H1 (cell line): ENCODE measurements at regions not wholly inside any gene's neighbourhood (a gene's known extent, or its start where the extent isn't known, plus 50 kb on each side); places are given as distances from the start of the nearest gene placed in this dataset.

Experiments used
- CTCF ChIA-PET: fragments of 300-600 bp; sonication (Branson Sonifier 250); formaldehyde crosslinking; loops from one replicate; lab custom pipeline; 2021; ENCODE audit not compliant: partially characterized antibody; lab: Charles Lee
- POLR2A ChIA-PET: fragments of 300-600 bp; sonication (Branson Sonifier 250); formaldehyde crosslinking; loops from one replicate; lab custom pipeline; 2021; ENCODE audit warnings: inconsistent platforms; ENCODE audit not compliant: partially characterized antibody; lab: Charles Lee
- DNase-seq, 2 experiments: peaks; one replicate each; pipeline versions ENCODE4 v3.0.0 to v3.0.0-alpha.2; 2010 to 2022; ENCODE audit warnings: low spot score in 2 of 2, low read depth in 1 of 2, mixed read lengths in 1 of 2
- FAIRE-seq: peaks from 2 replicates; lab custom pipeline; 2011; peaks lifted over from hg19 to GRCh38; lab: Jason Lieb, UNC
- H2AFZ ChIP-seq: 2 replicates; pipeline ENCODE4 v1.8.1; 2012; ENCODE audit warnings: low read length, inconsistent platforms
- H2AK5ac ChIP-seq: 2 replicates; pipeline ENCODE4 v1.6.1; 2013; ENCODE audit warnings: low read depth, low read length
- H2BK120ac ChIP-seq: replicated peaks from 2 replicates; pipeline ENCODE3; 2013; ENCODE audit warnings: low read depth, low read length, inconsistent platforms
- H2BK12ac ChIP-seq: 2 replicates; pipeline ENCODE4 v1.6.1; 2013; ENCODE audit warnings: low read depth, low read length
- H2BK15ac ChIP-seq: 2 replicates; pipeline ENCODE4 v1.6.1; 2013; ENCODE audit warnings: low read length
- H2BK20ac ChIP-seq: 2 replicates; pipeline ENCODE4 v1.6.1; 2013; ENCODE audit warnings: low read length
- H2BK5ac ChIP-seq: 2 replicates; pipeline ENCODE4 v1.6.1; 2013; ENCODE audit warnings: low read depth, low read length
- H3K14ac ChIP-seq: 2 replicates; pipeline ENCODE4 v1.6.1; 2013; ENCODE audit warnings: inconsistent platforms; ENCODE audit not compliant: insufficient read length
- H3K18ac ChIP-seq: 2 replicates; pipeline ENCODE4 v1.6.1; 2013; ENCODE audit warnings: low read length; ENCODE audit errors: extremely low read depth
- H3K23ac ChIP-seq: 2 replicates; pipeline ENCODE4 v1.6.1; 2013; ENCODE audit warnings: inconsistent platforms; ENCODE audit not compliant: insufficient read length
- H3K23me2 ChIP-seq: 2 replicates; pipeline ENCODE4 v1.6.1; 2013; ENCODE audit warnings: low read depth, low read length
- H3K27ac ChIP-seq: 2 replicates; pipeline ENCODE4 v1.6.1; 2011; ENCODE audit warnings: low read depth, low read length, inconsistent platforms
- H3K27me3 ChIP-seq, 4 experiments: replicated peaks in 1 of 4; 1 replicate in 1 of 4; 2 replicates in 3 of 4; pipeline versions ENCODE4 v1.6.1 to v1.8.1; 2011 to 2013; ENCODE audit warnings: low read length in 3 of 4, mild to moderate bottlenecking in 3 of 4, inconsistent platforms in 2 of 4, mixed read lengths in 2 of 4, moderate library complexity in 1 of 4; ENCODE audit not compliant: control insufficient read depth in 3 of 4, insufficient read depth in 3 of 4; ENCODE audit errors: extremely low read depth in 1 of 4
- H3K36me3 ChIP-seq, 4 experiments: 2 replicates each; pipeline versions ENCODE4 v1.6.1 to v1.8.1; 2011 to 2013; ENCODE audit warnings: mild to moderate bottlenecking in 4 of 4, low read length in 3 of 4, moderate library complexity in 2 of 4, control low read depth in 1 of 4, inconsistent platforms in 1 of 4; ENCODE audit not compliant: insufficient read depth in 4 of 4, control insufficient read depth in 2 of 4
- H3K4ac ChIP-seq: replicated peaks from 2 replicates; pipeline ENCODE3; 2013; ENCODE audit warnings: low read length, low read depth, mixed read lengths, inconsistent platforms; ENCODE audit not compliant: insufficient read length
- H3K4me1 ChIP-seq, 4 experiments: replicated peaks in 1 of 4; 1 replicate in 1 of 4; 2 replicates in 3 of 4; pipeline versions ENCODE4 v1.6.1 to v1.8.1; 2011 to 2013; ENCODE audit warnings: low read length in 3 of 4, inconsistent platforms in 2 of 4, mixed read lengths in 1 of 4; ENCODE audit not compliant: insufficient read depth in 4 of 4, control insufficient read depth in 3 of 4
- H3K4me2 ChIP-seq, 2 experiments: 2 replicates each; pipeline versions ENCODE4 v1.6.1 to v1.8.1; 2011 to 2013; ENCODE audit warnings: low read depth in 2 of 2, low read length in 2 of 2, control low read depth in 1 of 2, inconsistent platforms in 1 of 2, mild to moderate bottlenecking in 1 of 2; ENCODE audit not compliant: insufficient read depth in 1 of 2
- H3K4me3 ChIP-seq, 4 experiments: fragments of 200-600, 300-600 bp in 1 of 4; sonication (generic), shearing (Covaris generic), sonication (Bioruptor Twin) in 1 of 4; 2 replicates each; pipeline versions ENCODE4 v1.5.1 to v1.8.1; 2011 to 2016; ENCODE audit warnings: low read length in 4 of 4, low read depth in 3 of 4, control low read depth in 2 of 4, inconsistent platforms in 2 of 4, mild to moderate bottlenecking in 2 of 4, mixed read lengths in 1 of 4, moderate library complexity in 1 of 4; ENCODE audit not compliant: insufficient read depth in 2 of 4; ENCODE audit errors: extremely low read depth in 1 of 4
- H3K56ac ChIP-seq: replicated peaks from 2 replicates; pipeline ENCODE3; 2013; ENCODE audit warnings: low read depth, mild to moderate bottlenecking, mixed read lengths, low read length, inconsistent platforms; ENCODE audit not compliant: insufficient read length
- H3K79me1 ChIP-seq: 2 replicates; pipeline ENCODE4 v1.6.1; 2013; ENCODE audit warnings: low read depth, low read length, control low read depth
- H3K79me2 ChIP-seq, 2 experiments: 2 replicates each; pipeline versions ENCODE4 v1.6.1 to v1.8.1; 2012 to 2013; ENCODE audit warnings: low read length in 2 of 2, mild to moderate bottlenecking in 2 of 2, inconsistent platforms in 1 of 2; ENCODE audit not compliant: insufficient read depth in 2 of 2, control insufficient read depth in 1 of 2
- H3K9ac ChIP-seq, 4 experiments: replicated peaks in 1 of 4; 1 replicate in 1 of 4; 2 replicates in 3 of 4; pipeline versions ENCODE4 v1.6.1 to v1.8.1; 2011 to 2013; ENCODE audit warnings: low read depth in 3 of 4, low read length in 3 of 4, control low read depth in 2 of 4, mild to moderate bottlenecking in 2 of 4, moderate library complexity in 2 of 4, inconsistent platforms in 1 of 4; ENCODE audit errors: extremely low read depth in 1 of 4
- H3K9me3 ChIP-seq, 2 experiments: 2 replicates each; pipeline versions ENCODE4 v1.6.1 to v1.8.1; 2012 to 2013; ENCODE audit warnings: mild to moderate bottlenecking in 2 of 2, moderate library complexity in 2 of 2, control low read depth in 1 of 2, inconsistent platforms in 1 of 2, low read depth in 1 of 2, low read length in 1 of 2, mixed read lengths in 1 of 2; ENCODE audit not compliant: insufficient read depth in 2 of 2
- H4K20me1 ChIP-seq, 2 experiments: replicated peaks in 1 of 2; 2 replicates each; pipeline versions ENCODE3 to v1.8.1; 2011 to 2013; ENCODE audit warnings: inconsistent platforms in 2 of 2, low read length in 2 of 2, mild to moderate bottlenecking in 1 of 2; ENCODE audit not compliant: insufficient read depth in 2 of 2, control insufficient read depth in 1 of 2
- H4K5ac ChIP-seq: 2 replicates; pipeline ENCODE4 v1.6.1; 2013; ENCODE audit warnings: low read length, low read depth, mixed read lengths, inconsistent platforms; ENCODE audit not compliant: insufficient read length
- H4K8ac ChIP-seq: 2 replicates; pipeline ENCODE4 v1.8.0; 2013; ENCODE audit warnings: mild to moderate bottlenecking, moderate library complexity, low read length, inconsistent platforms; ENCODE audit not compliant: insufficient read depth; ENCODE audit errors: extremely low read depth
- H4K91ac ChIP-seq: replicated peaks from 2 replicates; pipeline ENCODE3; 2013; ENCODE audit warnings: low read length, mixed read lengths, inconsistent platforms; ENCODE audit not compliant: insufficient read length
- ASH2L ChIP-seq: fragments of 200-600, 300-600 bp; sonication (generic); IDR thresholded peaks from one replicate; pipeline ENCODE4 v1.7.1; 2017; ENCODE audit warnings: low read length
- CHD2 ChIP-seq: IDR thresholded peaks from 2 replicates; pipeline ENCODE4 v1.6.1; 2012; ENCODE audit warnings: low read length, improper control_type of control experiment
- JUN ChIP-seq: IDR thresholded peaks from 2 replicates; pipeline ENCODE4 v1.6.1; 2011; ENCODE audit warnings: low read depth, mild to moderate bottlenecking, improper control_type of control experiment, low read length
- KDM4A ChIP-seq: IDR thresholded peaks from one replicate; pipeline ENCODE4 v1.7.1; 2012; ENCODE audit warnings: low read depth, mild to moderate bottlenecking, moderate library complexity, low read length, inconsistent platforms; ENCODE audit not compliant: severe bottlenecking
- SAP30 ChIP-seq: fragments of 300-600 bp; sonication (generic); IDR thresholded peaks from 2 replicates; pipeline ENCODE4 v1.7.1; 2012; ENCODE audit warnings: low read length, moderate library complexity, mild to moderate bottlenecking, inconsistent platforms; ENCODE audit not compliant: insufficient read depth, insufficient replicate concordance
- TBP ChIP-seq: IDR thresholded peaks from 2 replicates; pipeline ENCODE4 v1.6.1; 2011; ENCODE audit warnings: low read depth, low read length, improper control_type of control experiment
- YY1 ChIP-seq: IDR thresholded peaks from 2 replicates; pipeline ENCODE4 v1.6.1; 2011; ENCODE audit warnings: low read depth, mild to moderate bottlenecking, low read length
- WGBS, 2 experiments: shearing (Covaris generic) in 1 of 2; methylation state at CpG; one replicate each; pipeline versions ENCODE4 v1.1.6 to v1.1.7; 2013 to 2015; ENCODE audit warnings: low lambda C conversion rate in 2 of 2, mixed read lengths in 2 of 2, inconsistent platforms in 1 of 2, low coverage in 1 of 2, missing lambda C conversion rate in 1 of 2; ENCODE audit not compliant: insufficient replicate concordance in 2 of 2, insufficient coverage in 1 of 2, insufficient read length in 1 of 2; ENCODE audit errors: extremely low coverage in 1 of 2, missing lambda C conversion rate in 1 of 2; 5-methylcytosine and 5-hydroxymethylcytosine counted together

GRCh38 chr14:97582022-97582421 is 784.8 kb downstream of the VRK1 start:
- Histone ChIP-seq H3K9ac (no peak overlapping the region), H3K18ac (no peak overlapping the region), H3K27me3 (no peaks in the 10 kb centered on the region), H3K27ac (no peak overlapping the region), H3K23ac (no peak overlapping the region), H2BK5ac (no peak overlapping the region), H3K79me1 (no peaks in the 10 kb centered on the region), H2BK15ac (no peak overlapping the region), H3K56ac (no peak overlapping the region), H3K9me3 (no peaks in the 10 kb centered on the region), H3K36me3 (no peaks in the 10 kb centered on the region), H2BK20ac (no peak overlapping the region), H2AFZ (no peak overlapping the region), H3K14ac (no peak overlapping the region), H4K91ac (no peak overlapping the region), H2BK120ac (no peak overlapping the region), H3K4ac (no peak overlapping the region), H3K4me2 (no peak overlapping the region), H3K79me2 (no peaks in the 10 kb centered on the region), H4K20me1 (no peaks in the 10 kb centered on the region), H3K4me3 (no peak overlapping the region), H3K23me2 (no peaks in the 10 kb centered on the region), H2BK12ac (no peak overlapping the region), H4K5ac (no peak overlapping the region), H2AK5ac (no peak overlapping the region), H4K8ac (no peak overlapping the region), H3K4me1 (no peaks in the 10 kb centered on the region)
- ChIA-PET POLR2A (no interaction called here), CTCF (no interaction called here)
- TF ChIP-seq TBP: no peak
- no peak for TF ChIP-seq YY1
- TF ChIP-seq JUN: no peak
- no peak for TF ChIP-seq ASH2L
- TF ChIP-seq CHD2: no peak
- TF ChIP-seq KDM4A: no peak
- TF ChIP-seq SAP30: no peak
- 74% methylated on average over 1 of the region's 1 CpG; no CpG with 5 or more reads in 1 of the 2 experiments for WGBS, 2 experiments
- DNase-seq (no peak), FAIRE-seq (no peak)
